ENCODE measurements at regions not wholly inside any gene's neighbourhood (a gene's known extent, or its start where the extent isn't known, plus 50 kb on each side); places are given as distances from the start of the nearest gene placed in this dataset.
"Not testable (repeated sequence)": the region's sequence is repeated elsewhere in the genome, so short reads cannot be mapped to it uniquely, and the experiment has no call there.

DNA sequence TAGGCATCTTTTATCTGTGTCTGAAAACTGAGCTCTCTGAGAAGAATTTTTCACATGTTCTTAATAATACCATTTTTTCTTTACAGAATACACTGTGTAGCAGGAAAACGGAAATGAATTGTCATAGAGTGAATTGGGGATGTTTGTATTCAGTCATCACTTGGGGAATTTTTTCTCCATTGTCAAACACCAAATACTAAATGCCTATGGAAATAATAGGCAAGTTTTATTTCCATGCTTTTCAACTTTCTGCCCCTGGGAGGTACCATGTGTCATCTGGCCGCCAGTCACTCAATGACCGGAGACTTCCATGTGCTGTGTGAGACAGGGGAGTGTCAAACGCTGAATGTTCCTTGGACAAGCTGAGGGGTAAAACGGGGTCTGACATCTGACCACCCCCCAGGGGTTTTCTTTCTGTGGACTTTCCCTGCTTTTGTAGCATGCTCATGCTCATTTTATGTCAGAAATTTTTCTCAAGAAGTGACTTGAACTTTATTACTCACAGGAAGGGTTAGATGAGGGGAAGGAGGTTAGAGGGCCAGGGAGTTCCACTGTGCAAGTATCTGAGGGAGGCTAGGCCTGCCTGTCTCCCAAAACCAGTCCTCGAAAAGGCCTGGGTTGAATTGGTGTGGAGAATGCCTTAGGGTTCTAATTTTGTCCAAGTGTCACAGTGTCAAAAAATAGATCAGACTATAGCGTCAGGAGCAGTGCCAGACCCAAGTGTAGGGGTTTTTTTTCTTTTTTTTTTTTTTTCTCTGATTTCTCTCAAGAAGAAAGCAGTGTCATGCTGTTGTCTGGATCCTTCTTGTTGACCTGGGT lies 438.6 kb downstream of the AGTPBP1 start:
- no peaks in the 10 kb centered on the region for H3K27me3 ChIP-seq (ENCODE audit: insufficient read depth, low read depth, low read length)
- TF ChIP-seq TAF1 (IDR thresholded peaks at IDR 0.05; ENCODE audit: low read depth) (no peak), SMC3 (conservative IDR thresholded peaks at IDR 0.05; ENCODE audit: poor library complexity) (no peak), EZH2 (IDR thresholded peaks at IDR 0.05; ENCODE audit: borderline replicate concordance, insufficient read depth, low read length, poor library complexity, severe bottlenecking) (no peak), EP300 (conservative IDR thresholded peaks at IDR 0.05; ENCODE audit: poor library complexity, severe bottlenecking) (no peak), POLR2AphosphoS5 (IDR thresholded peaks at IDR 0.05) (no peak), MXI1 (conservative IDR thresholded peaks at IDR 0.05; ENCODE audit: poor library complexity, severe bottlenecking) (no peak), RAD21 (conservative IDR thresholded peaks at IDR 0.05) (no peak)
- TF ChIP-seq, protein P1, sequence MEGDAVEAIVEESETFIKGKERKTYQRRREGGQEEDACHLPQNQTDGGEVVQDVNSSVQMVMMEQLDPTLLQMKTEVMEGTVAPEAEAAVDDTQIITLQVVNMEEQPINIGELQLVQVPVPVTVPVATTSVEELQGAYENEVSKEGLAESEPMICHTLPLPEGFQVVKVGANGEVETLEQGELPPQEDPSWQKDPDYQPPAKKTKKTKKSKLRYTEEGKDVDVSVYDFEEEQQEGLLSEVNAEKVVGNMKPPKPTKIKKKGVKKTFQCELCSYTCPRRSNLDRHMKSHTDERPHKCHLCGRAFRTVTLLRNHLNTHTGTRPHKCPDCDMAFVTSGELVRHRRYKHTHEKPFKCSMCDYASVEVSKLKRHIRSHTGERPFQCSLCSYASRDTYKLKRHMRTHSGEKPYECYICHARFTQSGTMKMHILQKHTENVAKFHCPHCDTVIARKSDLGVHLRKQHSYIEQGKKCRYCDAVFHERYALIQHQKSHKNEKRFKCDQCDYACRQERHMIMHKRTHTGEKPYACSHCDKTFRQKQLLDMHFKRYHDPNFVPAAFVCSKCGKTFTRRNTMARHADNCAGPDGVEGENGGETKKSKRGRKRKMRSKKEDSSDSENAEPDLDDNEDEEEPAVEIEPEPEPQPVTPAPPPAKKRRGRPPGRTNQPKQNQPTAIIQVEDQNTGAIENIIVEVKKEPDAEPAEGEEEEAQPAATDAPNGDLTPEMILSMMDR (IDR thresholded peaks at IDR 0.05; ENCODE audit: poor library complexity, severe bottlenecking): no peak
- TF ChIP-seq, protein P2, sequence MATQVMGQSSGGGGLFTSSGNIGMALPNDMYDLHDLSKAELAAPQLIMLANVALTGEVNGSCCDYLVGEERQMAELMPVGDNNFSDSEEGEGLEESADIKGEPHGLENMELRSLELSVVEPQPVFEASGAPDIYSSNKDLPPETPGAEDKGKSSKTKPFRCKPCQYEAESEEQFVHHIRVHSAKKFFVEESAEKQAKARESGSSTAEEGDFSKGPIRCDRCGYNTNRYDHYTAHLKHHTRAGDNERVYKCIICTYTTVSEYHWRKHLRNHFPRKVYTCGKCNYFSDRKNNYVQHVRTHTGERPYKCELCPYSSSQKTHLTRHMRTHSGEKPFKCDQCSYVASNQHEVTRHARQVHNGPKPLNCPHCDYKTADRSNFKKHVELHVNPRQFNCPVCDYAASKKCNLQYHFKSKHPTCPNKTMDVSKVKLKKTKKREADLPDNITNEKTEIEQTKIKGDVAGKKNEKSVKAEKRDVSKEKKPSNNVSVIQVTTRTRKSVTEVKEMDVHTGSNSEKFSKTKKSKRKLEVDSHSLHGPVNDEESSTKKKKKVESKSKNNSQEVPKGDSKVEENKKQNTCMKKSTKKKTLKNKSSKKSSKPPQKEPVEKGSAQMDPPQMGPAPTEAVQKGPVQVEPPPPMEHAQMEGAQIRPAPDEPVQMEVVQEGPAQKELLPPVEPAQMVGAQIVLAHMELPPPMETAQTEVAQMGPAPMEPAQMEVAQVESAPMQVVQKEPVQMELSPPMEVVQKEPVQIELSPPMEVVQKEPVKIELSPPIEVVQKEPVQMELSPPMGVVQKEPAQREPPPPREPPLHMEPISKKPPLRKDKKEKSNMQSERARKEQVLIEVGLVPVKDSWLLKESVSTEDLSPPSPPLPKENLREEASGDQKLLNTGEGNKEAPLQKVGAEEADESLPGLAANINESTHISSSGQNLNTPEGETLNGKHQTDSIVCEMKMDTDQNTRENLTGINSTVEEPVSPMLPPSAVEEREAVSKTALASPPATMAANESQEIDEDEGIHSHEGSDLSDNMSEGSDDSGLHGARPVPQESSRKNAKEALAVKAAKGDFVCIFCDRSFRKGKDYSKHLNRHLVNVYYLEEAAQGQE (IDR thresholded peaks at IDR 0.05; ENCODE audit: borderline replicate concordance): no peak
- H3K4me3 ChIP-seq (ENCODE audit: low read length): no peak overlapping the region
- no peak overlapping the region for H2AFZ ChIP-seq (ENCODE audit: low read depth, low read length)
- no peaks in the 10 kb centered on the region for H3K9me3 ChIP-seq (ENCODE audit: low read length)
- no peak overlapping the region for H3K27ac ChIP-seq (ENCODE audit: low read length)
- H3F3A ChIP-seq (ENCODE audit: insufficient read depth, low read length, poor library complexity, severe bottlenecking): no peaks in the 10 kb centered on the region
- no peaks in the 10 kb centered on the region for H3K79me2 ChIP-seq (replicated peaks; ENCODE audit: insufficient read depth, low read length)
- H4K20me1 ChIP-seq (ENCODE audit: insufficient read depth): no peaks in the 10 kb centered on the region
- no peaks in the 10 kb centered on the region for H3K36me3 ChIP-seq (ENCODE audit: insufficient read depth, low read length)
- no peak overlapping the region for H3K4me2 ChIP-seq (ENCODE audit: low read length)
- no peak overlapping the region for H3K9ac ChIP-seq (ENCODE audit: low read length)
- H3K9me2 ChIP-seq (ENCODE audit: insufficient read depth, low read length): no peaks in the 10 kb centered on the region

DNA sequence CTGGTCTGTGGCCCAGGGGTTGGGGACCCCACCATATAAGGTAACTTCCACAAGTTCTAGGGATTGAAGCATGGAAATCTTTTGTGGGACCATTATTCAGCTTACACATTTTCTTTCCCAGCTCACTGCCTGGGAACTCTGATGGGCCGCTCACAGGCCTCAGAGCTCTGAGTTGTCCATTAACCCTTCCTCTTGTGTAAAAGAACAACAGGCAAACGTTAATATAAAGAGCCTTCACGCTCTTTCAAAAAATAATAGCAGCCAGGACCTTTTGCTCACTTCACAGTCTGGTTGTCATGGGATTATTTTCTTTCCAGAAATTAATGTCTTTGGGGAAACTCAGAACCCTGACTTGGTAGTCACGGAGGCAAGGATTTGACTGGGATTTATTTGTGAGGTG lies 443.3 kb downstream of the AGTPBP1 start:
- Histone ChIP-seq H3K4me3 (ENCODE audit: low read length) (no peak overlapping the region), H2AFZ (ENCODE audit: low read depth, low read length) (no peak overlapping the region), H3K9me3 (ENCODE audit: low read length) (no peaks in the 10 kb centered on the region), H3K36me3 (ENCODE audit: insufficient read depth, low read length) (no peaks in the 10 kb centered on the region), H4K20me1 (ENCODE audit: insufficient read depth) (no peaks in the 10 kb centered on the region), H3K4me2 (ENCODE audit: low read length) (no peak overlapping the region), H3K79me2 (replicated peaks; ENCODE audit: insufficient read depth, low read length) (no peaks in the 10 kb centered on the region), H3K27me3 (ENCODE audit: insufficient read depth, low read depth, low read length) (no peaks in the 10 kb centered on the region), H3F3A (ENCODE audit: insufficient read depth, low read length, poor library complexity, severe bottlenecking) (no peaks in the 10 kb centered on the region), H3K9ac (ENCODE audit: low read length) (no peak overlapping the region), H3K27ac (ENCODE audit: low read length) (no peak overlapping the region), H3K9me2 (ENCODE audit: insufficient read depth, low read length) (no peaks in the 10 kb centered on the region)
- TF ChIP-seq RAD21 (conservative IDR thresholded peaks at IDR 0.05) (no peak), MXI1 (conservative IDR thresholded peaks at IDR 0.05; ENCODE audit: poor library complexity, severe bottlenecking) (no peak), EZH2 (IDR thresholded peaks at IDR 0.05; ENCODE audit: borderline replicate concordance, insufficient read depth, low read length, poor library complexity, severe bottlenecking) (no peak), TAF1 (IDR thresholded peaks at IDR 0.05; ENCODE audit: low read depth) (no peak), EP300 (conservative IDR thresholded peaks at IDR 0.05; ENCODE audit: poor library complexity, severe bottlenecking) (no peak), POLR2AphosphoS5 (IDR thresholded peaks at IDR 0.05) (no peak), SMC3 (conservative IDR thresholded peaks at IDR 0.05; ENCODE audit: poor library complexity) (no peak)
- TF ChIP-seq, protein P1 (IDR thresholded peaks at IDR 0.05; ENCODE audit: poor library complexity, severe bottlenecking): no peak
- TF ChIP-seq, protein P2 (IDR thresholded peaks at IDR 0.05; ENCODE audit: borderline replicate concordance): no peak

DNA sequence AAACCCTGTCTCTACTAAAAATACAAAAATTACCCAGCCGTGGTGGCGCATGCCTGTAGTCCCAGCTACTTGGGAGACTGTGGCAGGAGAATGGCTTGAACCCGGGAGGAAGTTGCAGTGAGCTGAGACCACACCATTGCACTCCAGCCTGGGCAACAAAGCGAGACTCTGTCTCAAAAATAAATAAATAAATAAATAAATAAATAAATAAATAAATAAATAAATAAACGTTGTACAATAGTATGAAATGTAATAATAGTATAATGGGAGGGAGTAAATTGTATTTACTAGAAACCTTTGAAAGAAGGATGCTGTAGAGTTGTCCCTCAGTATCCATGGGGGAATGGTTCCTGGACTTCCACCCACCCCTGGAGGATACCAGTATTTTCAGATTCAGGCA lies 446.5 kb downstream of the AGTPBP1 start:
- not testable (repeated sequence) for H3K9me2 ChIP-seq (ENCODE audit: insufficient read depth, low read length); H3K4me3 ChIP-seq (ENCODE audit: low read length); H3K9ac ChIP-seq (ENCODE audit: low read length); H3K4me2 ChIP-seq (ENCODE audit: low read length); H3K36me3 ChIP-seq (ENCODE audit: insufficient read depth, low read length); H3F3A ChIP-seq (ENCODE audit: insufficient read depth, low read length, poor library complexity, severe bottlenecking); H3K27ac ChIP-seq (ENCODE audit: low read length); H4K20me1 ChIP-seq (ENCODE audit: insufficient read depth); H2AFZ ChIP-seq (ENCODE audit: low read depth, low read length); H3K79me2 ChIP-seq (replicated peaks; ENCODE audit: insufficient read depth, low read length); H3K27me3 ChIP-seq (ENCODE audit: insufficient read depth, low read depth, low read length); H3K9me3 ChIP-seq (ENCODE audit: low read length)
